ENCODE measurements at regions not wholly inside any gene's neighbourhood (a gene's known extent, or its start where the extent isn't known, plus 50 kb on each side); places are given as distances from the start of the nearest gene placed in this dataset.

DNA sequence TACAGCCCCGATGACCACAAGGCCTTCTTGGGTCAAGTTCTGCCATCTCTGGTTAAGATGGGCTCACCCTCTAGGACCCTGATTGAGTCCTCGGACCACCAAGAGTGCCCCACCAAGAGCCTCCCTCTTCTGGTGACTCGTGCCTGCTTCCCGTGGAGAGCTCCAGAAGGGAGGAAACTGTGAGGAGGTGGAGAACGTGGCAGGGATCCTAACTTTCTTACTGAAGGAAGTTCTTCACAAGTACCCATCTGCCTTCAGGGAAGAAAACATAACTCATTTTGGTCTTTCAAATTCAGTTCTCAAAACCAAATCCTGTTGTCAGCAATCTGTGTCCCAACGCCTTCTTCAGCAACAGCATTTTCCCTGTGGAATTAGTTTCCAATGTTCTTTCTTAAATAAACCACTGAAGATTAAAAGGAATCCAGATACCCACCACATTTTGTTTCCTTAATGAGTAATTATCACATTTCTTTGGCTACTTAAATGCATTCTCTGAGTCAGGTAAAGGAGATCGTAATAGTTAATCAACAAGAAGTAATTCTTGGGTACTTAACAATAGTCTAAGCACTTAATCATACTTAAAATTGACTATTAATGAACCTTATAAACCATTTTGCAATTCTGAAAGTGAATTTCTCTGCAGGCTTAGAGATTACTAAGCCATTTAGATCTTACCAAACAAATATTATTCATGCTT lies 185.8 kb upstream of the SGK1 start:
- TF ChIP-seq, protein P1, sequence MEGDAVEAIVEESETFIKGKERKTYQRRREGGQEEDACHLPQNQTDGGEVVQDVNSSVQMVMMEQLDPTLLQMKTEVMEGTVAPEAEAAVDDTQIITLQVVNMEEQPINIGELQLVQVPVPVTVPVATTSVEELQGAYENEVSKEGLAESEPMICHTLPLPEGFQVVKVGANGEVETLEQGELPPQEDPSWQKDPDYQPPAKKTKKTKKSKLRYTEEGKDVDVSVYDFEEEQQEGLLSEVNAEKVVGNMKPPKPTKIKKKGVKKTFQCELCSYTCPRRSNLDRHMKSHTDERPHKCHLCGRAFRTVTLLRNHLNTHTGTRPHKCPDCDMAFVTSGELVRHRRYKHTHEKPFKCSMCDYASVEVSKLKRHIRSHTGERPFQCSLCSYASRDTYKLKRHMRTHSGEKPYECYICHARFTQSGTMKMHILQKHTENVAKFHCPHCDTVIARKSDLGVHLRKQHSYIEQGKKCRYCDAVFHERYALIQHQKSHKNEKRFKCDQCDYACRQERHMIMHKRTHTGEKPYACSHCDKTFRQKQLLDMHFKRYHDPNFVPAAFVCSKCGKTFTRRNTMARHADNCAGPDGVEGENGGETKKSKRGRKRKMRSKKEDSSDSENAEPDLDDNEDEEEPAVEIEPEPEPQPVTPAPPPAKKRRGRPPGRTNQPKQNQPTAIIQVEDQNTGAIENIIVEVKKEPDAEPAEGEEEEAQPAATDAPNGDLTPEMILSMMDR (IDR thresholded peaks at IDR 0.05; ENCODE audit: low read depth, low read length, missing control alignments) = no peak
- no peaks in the 10 kb centered on the region for H3K36me3 ChIP-seq (replicated peaks)
- H3K27ac ChIP-seq = no peak overlapping the region
- DNase-seq = no peak
- no peaks in the 10 kb centered on the region for H3K27me3 ChIP-seq (replicated peaks)
- H3K4me3 ChIP-seq (ENCODE audit: low read depth, low read length) = no peak overlapping the region
- in situ Hi-C loops (cut with HindIII; ENCODE audit: low pct_ligation_motif_present, low sequenced_read_pairs) = no loop called here

DNA sequence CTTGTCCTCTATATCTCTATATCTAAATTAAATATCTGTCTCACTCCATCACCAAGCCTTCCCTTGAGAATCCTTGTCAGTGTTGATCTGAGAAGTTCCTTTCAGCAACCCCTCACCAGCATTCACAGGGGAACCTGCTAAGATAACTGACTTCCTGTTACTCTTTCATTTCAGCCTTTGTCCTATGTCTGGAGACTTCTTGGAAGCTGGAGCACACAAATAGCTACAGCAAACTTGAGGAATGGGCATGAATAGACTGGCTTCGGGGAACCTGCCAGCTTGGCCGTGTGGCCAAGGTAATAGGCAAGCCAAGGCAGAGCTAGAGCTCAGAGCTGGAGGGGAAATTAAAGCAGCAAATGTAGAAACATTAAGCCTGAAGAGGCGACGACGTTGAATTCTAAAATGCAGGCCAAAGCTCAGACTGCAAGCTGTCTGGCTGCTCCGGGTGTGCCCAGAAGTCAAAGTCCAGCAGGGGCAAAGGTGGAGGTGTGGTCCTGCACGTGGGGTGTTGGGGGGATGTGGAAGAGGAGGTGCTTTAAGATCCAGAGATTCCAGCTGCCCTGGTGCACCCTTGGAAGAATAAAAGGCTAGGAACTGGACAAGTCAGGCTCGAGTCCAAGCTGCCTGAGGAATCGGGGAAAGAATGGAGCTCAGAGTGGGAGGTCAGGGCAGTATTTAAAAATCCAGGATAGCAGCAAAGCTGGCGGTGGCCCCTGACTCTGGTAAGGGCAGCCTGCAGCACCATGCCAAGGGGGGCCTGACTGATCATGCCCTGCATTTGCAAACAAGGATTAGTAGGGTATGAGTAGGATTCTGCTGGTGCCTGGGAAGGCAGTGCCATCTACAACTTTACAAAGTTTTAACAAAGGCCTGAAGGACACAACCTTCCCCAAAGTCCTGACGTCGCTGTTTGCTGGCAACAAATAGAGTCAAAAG lies 185.0 kb upstream of the SGK1 start:
- DNase-seq = no peak
- no peaks in the 10 kb centered on the region for H3K36me3 ChIP-seq (replicated peaks)
- H3K27me3 ChIP-seq (replicated peaks) = no peaks in the 10 kb centered on the region
- no peak overlapping the region for H3K27ac ChIP-seq
- TF ChIP-seq, protein P1 (IDR thresholded peaks at IDR 0.05; ENCODE audit: low read depth, low read length, missing control alignments) = no peak
- H3K4me3 ChIP-seq (ENCODE audit: low read depth, low read length) = no peak overlapping the region
- in situ Hi-C loops (cut with HindIII; ENCODE audit: low pct_ligation_motif_present, low sequenced_read_pairs) = no loop called here

DNA sequence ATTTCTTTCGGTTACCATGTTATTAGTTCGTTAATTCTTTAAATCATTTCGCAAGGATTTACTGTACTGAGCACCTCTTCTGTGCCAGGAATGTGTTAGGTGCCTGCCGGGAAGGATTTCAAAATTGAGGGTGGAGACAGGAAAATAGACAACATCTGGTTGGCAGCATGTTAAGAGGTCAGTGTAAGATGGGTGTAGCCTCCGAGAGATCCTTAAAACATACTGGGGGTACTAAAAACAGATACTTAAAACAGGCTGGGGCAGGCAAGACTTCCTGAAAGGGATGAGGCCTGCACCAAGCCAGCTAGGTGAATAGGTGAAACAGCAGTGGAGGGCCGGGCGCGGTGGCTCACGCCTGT lies 178.0 kb upstream of the SGK1 start:
- no peak overlapping the region for H3K4me3 ChIP-seq (ENCODE audit: low read depth, low read length)
- no peaks in the 10 kb centered on the region for H3K27me3 ChIP-seq (replicated peaks)
- H3K27ac ChIP-seq = no peak overlapping the region
- no peaks in the 10 kb centered on the region for H3K36me3 ChIP-seq (replicated peaks)
- no peak for DNase-seq
- TF ChIP-seq, protein P1 (IDR thresholded peaks at IDR 0.05; ENCODE audit: low read depth, low read length, missing control alignments) = no peak
- in situ Hi-C loops (cut with HindIII; ENCODE audit: low pct_ligation_motif_present, low sequenced_read_pairs) = no loop called here

DNA sequence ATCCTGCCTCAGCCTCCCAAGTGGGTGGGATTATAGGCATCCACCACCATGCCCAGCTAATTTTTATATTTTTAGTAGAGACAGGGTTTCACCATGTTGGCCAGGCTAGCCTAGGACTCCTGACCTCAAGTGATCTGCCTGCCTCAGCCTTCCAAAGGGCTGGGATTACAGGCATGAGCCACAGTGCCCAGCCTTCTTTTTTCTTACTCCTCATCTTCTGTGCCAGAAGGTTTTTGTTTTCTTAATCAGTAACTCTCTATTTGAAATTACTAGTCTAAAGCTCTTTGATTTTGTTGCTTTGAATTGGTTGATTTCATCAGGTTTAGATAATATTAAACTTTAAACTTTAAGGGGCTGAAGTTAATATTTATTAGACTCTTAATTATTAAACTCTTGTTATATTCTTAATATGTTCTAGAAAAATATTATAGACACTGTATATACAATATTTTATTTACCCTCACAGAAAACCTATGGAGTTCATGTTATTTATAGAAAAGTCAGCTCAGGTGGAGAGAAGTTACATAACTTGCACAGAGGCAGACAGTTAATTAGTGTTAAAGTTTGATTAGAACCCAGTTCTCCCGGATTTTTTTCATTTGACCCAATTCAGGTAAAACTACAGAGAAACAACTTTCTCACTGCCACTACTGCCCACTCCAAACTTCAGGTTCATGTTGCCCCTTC lies 177.4 kb upstream of the SGK1 start:
- in situ Hi-C loops (cut with HindIII; ENCODE audit: low pct_ligation_motif_present, low sequenced_read_pairs) = no loop called here

DNA sequence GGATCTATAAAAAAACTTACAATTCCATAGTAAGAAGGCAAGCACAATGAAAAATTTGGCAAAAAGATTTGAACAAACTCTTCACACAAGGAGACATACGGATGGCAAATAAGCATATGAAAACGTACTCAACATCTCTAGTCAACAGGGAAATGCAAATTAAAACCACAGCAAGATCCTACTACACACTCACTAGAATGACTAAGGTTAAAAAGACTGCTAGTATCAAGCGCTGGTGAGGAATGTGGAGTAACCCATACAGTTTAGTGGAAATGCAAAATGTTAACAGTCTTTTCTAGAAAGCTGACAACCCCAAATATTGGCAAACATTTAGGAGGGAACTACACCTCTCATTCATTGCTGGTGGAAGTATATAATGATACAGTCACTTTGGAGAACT lies 175.9 kb upstream of the SGK1 start:
- TF ChIP-seq, protein P1 (IDR thresholded peaks at IDR 0.05; ENCODE audit: low read depth, low read length, missing control alignments) = no peak
- Histone ChIP-seq H3K4me3 (ENCODE audit: low read depth, low read length) (no peak overlapping the region), H3K27ac (no peak overlapping the region), H3K27me3 (replicated peaks) (no peaks in the 10 kb centered on the region), H3K36me3 (replicated peaks) (no peaks in the 10 kb centered on the region)
- DNase-seq = no peak
- in situ Hi-C loops (cut with HindIII; ENCODE audit: low pct_ligation_motif_present, low sequenced_read_pairs) = no loop called here

More for the DNA sequence above, 177.4 kb upstream of the SGK1 start:
- DNase-seq = no peak
- H3K36me3 ChIP-seq (replicated peaks) = no peaks in the 10 kb centered on the region
- H3K27me3 ChIP-seq (replicated peaks) = no peaks in the 10 kb centered on the region
- no peak overlapping the region for H3K27ac ChIP-seq
- TF ChIP-seq, protein P1 (IDR thresholded peaks at IDR 0.05; ENCODE audit: low read depth, low read length, missing control alignments) = no peak
- H3K4me3 ChIP-seq (ENCODE audit: low read depth, low read length) = no peak overlapping the region
